Neural progenitor cell (in vitro differentiated cells): ENCODE measurements at regions not wholly inside any gene's neighbourhood (a gene's known extent, or its start where the extent isn't known, plus 50 kb on each side); places are given as distances from the start of the nearest gene placed in this dataset.

Source experiments
- EZH2 ChIP-seq: fragments of 200-600 bp; sonication (generic); IDR thresholded peaks from 2 replicates; pipeline ENCODE4 v1.6.1; 2017; ENCODE audit warnings: antibody characterized with exemption, mild to moderate bottlenecking, moderate library complexity
- EZH2phosphoT487 ChIP-seq: fragments of 200-600 bp; sonication (generic); IDR thresholded peaks from 2 replicates; pipeline ENCODE4 v1.6.1; 2017; ENCODE audit warnings: antibody characterized with exemption
- TF ChIP-seq, protein P1 (sequence below): fragments of 200-600 bp; sonication (generic); IDR thresholded peaks from 2 replicates; pipeline ENCODE4 v1.5.1; 2017; ENCODE audit warnings: antibody characterized with exemption, mild to moderate bottlenecking

DNA sequence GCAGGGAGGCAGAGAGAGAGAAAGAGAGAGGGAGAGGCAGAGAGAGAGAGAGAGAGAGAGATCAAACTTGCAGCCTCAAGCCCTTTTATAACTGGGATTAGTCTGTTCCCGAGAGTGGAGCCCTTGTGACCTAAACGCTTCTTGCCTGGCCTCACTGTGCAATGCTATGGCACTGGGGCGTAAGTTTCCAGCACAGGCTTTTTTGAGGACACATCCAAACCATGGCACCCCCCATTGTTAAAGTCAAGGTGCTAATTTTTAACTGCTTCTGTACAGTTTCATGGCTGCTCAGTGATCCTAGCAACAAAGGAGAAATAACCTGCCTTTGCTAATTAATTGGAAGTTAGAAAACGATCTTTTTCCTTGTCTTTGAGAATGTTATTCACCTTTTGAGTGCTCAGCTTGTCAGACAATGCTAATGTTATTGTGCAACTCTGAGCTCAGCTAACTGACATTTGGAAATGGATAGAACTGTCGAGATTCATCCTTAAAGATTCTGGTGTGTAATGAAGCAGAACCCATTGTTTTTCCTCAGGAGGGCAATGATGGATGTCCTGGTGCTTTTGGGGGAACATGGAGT is 268.4 kb downstream of the GLRX3 start:
- TF ChIP-seq, protein P1, sequence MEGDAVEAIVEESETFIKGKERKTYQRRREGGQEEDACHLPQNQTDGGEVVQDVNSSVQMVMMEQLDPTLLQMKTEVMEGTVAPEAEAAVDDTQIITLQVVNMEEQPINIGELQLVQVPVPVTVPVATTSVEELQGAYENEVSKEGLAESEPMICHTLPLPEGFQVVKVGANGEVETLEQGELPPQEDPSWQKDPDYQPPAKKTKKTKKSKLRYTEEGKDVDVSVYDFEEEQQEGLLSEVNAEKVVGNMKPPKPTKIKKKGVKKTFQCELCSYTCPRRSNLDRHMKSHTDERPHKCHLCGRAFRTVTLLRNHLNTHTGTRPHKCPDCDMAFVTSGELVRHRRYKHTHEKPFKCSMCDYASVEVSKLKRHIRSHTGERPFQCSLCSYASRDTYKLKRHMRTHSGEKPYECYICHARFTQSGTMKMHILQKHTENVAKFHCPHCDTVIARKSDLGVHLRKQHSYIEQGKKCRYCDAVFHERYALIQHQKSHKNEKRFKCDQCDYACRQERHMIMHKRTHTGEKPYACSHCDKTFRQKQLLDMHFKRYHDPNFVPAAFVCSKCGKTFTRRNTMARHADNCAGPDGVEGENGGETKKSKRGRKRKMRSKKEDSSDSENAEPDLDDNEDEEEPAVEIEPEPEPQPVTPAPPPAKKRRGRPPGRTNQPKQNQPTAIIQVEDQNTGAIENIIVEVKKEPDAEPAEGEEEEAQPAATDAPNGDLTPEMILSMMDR: no peak
- TF ChIP-seq EZH2phosphoT487 (no peak), EZH2 (no peak)
